DND-41 (cell line): ENCODE measurements at regions not wholly inside any gene's neighbourhood (a gene's known extent, or its start where the extent isn't known, plus 50 kb on each side); places are given as distances from the start of the nearest gene placed in this dataset.

ENCODE experiments used
- CTCF ChIP-seq: IDR thresholded peaks from 2 replicates; pipeline ENCODE4 v1.5.1; 2012; ENCODE audit warnings: borderline replicate concordance, low read length, moderate library complexity, mild to moderate bottlenecking; ENCODE audit not compliant: poor library complexity, severe bottlenecking; ENCODE audit errors: extremely low read depth
- EZH2 ChIP-seq: IDR thresholded peaks from 3 replicates; pipeline ENCODE4 v1.6.1; 2012; ENCODE audit warnings: borderline replicate concordance, low read depth, mild to moderate bottlenecking, moderate library complexity, low read length, inconsistent platforms; ENCODE audit not compliant: severe bottlenecking

GRCh38 chr4:108531461-108531860 lies 88.9 kb upstream of the RPL34 start:
- TF ChIP-seq CTCF: no peak
- no peak for TF ChIP-seq EZH2
